ENCODE measurements at regions not wholly inside any gene's neighbourhood (a gene's known extent, or its start where the extent isn't known, plus 50 kb on each side); places are given as distances from the start of the nearest gene placed in this dataset.
"Not testable (repeated sequence)": the region's sequence is repeated elsewhere in the genome, so short reads cannot be mapped to it uniquely, and the experiment has no call there.

- not testable (repeated sequence) for DNase-seq (ENCODE audit: low spot score)
Observed at GRCh38 chr17:45586651-45586934, 96.1 kb upstream of the PLEKHM1 start.

DNA sequence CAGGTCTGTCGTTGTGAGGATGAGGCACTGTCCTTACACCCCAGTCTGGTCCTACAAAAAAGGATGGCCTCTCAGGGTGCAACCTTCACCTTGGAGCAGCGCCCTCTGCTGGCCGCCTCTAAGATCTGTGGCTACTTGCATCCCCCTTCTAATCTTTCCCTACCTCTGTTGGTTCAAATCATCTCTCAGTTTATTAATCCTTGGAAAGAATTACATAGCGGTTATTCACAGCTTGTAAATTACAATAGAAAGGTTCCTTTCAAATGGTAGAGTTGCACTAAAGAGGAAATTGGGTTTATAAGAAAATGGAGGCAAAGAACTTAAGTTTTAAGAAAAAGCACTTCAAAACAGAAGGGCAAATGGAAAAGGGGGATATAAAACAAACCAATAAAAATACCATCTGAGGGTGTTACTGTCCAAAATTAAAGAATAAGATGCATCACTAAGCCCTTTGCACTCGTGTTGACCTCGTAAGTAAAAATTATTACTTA, 102.0 kb upstream of the PLEKHM1 start:
- DNase-seq (ENCODE audit: low spot score): peak; percentile 61

- DNase-seq (ENCODE audit: low spot score): not testable (repeated sequence)
Observed at GRCh38 chr17:45596347-45596746, 105.8 kb upstream of the PLEKHM1 start.

GRCh38 chr17:45600052-45601012, 109.8 kb upstream of the PLEKHM1 start:
- not testable (repeated sequence) for DNase-seq (ENCODE audit: low spot score)

- DNase-seq (ENCODE audit: low spot score): not testable (repeated sequence)
Observed at GRCh38 chr17:45601013-45601412, 110.5 kb upstream of the PLEKHM1 start.

GRCh38 chr17:45601605-45602539, 111.4 kb upstream of the PLEKHM1 start:
- not testable (repeated sequence) for DNase-seq (ENCODE audit: low spot score)

GRCh38 chr17:45605751-45606150, 115.2 kb upstream of the PLEKHM1 start:
- not testable (repeated sequence) for DNase-seq (ENCODE audit: low spot score)

DNA sequence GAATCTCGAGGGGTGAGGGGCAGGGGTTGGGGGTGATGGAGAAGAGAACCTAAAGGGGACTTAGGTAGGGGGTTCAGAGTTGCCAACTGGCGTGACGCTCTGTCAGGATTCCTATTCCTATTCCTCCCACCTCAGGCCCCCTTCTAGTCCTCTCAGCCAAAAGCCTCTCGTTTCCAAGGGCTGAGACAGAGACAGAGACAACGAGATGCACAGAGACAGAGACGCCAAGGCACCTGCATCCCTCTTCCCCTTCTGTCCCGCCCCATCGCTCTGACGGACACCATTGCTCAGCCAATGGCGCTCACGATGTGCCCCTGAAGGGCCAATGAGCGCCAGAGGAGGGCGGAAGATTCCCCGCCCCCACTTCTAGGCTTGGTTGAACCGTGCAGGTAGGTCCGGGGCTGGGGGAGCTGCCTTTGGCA, 129.5 kb upstream of the PLEKHM1 start:
- DNase-seq (ENCODE audit: low spot score): peak; percentile 55

- not testable (repeated sequence) for DNase-seq (ENCODE audit: low spot score)
Observed at GRCh38 chr17:45620468-45620867, 129.9 kb upstream of the PLEKHM1 start.

- DNase-seq (ENCODE audit: low spot score): not testable (repeated sequence)
Observed at GRCh38 chr17:45621087-45621486, 130.6 kb upstream of the PLEKHM1 start.

DNA sequence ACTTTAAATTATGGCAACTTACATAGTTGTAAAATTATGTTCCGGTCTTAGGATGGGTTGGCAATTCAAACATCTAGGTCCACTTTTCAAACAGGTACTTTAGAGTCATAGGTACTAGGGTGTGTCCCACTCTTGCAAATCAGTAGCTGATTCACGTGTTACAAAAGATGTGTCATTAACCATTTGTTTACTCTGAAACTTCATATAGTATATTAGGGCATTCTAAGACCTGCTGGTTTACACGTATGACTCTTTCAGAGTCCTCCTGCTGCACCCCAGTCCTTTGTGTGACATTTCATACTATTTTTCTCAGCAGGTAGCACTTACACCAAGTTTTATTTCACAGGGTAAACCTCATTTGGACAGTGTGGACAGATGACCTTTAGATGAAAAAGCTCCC, 131.8 kb upstream of the PLEKHM1 start:
- DNase-seq (ENCODE audit: low spot score): not testable (repeated sequence)

DNA sequence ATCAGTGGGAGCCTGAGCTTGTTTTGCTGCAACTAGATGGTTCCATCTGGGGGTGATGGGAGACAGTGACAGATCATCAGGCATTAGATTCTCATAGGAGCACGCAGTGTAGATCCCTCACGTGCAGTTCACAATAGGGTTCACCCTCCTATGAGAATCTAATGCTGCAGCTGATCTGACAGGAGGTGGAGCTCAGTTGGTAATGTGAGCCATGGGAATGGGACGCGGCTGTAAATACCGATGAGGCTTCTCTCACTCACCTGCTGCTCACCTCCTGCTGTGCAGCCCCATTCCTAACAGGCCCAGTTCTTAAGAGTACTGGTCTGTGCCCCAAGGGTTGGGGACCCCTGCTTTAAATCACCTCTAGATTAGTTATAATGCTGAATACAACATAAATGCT, 137.5 kb upstream of the PLEKHM1 start:
- no peak for DNase-seq (ENCODE audit: low spot score)

DNA sequence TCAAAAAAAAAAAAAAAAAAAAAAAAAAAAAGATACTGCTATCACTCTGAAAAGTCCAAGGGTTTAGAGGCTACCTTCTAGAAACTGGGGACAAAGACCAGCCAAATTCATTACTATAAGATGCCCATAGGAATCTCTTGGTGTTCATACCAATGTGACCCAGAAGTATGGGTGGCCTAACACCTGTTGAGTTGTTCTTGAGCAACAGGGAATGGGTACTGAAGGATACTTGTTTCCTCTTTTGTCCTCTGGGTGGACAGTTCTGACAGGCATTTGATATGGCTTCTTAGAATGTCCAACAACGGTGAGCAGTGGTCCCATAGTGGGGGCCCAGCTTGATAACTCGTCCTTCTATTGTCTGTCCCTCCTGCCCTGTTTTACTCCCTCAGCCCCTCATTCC, 141.4 kb upstream of the PLEKHM1 start:
- DNase-seq (ENCODE audit: low spot score): no peak

DNA sequence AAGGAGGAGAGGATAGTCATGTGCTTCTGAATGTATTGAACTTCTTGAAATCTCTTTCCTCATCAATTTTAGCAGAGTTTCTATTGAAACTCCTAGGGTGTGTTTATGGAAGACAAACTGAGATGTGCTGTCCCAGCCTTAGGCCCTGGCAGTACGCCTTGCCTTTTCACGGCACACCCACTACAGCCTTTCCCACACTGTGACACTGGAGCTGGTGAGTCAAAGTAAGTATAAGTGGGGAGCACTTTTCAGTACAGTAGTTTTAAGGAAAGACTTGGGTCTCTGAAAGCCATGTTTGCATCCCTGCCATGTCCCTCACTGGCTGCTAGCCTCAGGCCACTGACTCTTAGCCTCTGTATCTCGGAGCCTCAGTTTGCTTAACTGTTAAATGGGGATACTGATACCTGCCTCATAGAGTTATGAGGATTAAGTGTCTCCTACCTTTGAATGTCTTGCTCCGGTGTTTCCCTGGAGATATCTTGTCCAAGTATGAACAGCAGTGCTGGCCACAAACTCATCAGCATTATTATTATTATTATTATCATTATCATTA, 144.7 kb upstream of the CRHR1 start:
- DNase-seq (ENCODE audit: low spot score): no peak

DNA sequence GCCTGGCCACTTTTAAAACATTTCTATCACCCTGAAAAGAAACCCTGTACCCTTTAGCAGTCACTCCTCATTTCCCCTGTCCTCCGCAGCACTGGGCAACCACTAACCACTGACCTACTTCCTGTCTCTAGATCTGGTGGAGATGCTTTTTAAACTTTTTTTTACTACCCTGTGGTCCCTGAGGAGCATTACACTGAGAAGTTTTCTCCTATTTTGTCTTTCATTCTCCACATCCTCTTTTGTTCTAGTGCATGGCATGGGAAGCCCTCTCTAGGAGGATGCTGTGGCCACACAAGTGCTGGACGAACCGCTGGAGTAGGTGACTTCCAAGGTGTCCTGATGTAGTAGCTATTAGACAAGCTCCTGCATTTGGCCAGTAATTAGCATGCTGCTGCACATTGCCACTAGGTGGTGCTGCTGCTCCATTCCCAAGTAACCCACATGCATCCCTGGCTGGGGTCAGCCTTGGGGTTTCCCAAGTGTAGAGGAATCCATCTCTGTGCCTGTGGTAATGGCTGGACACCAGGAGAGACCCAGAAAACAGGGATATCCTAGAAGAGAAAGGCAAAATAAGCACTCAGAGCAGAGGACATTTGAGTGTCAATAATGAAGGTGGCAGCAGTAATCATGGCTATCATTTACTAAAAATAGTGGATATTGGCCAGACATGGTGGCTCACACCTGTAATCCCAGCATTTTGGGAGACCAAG, 143.8 kb upstream of the CRHR1 start:
- DNase-seq (ENCODE audit: low spot score): peak; percentile 70

GRCh38 chr17:45641541-45641940, 142.6 kb upstream of the CRHR1 start:
- DNase-seq (ENCODE audit: low spot score): no peak

GRCh38 chr17:45643591-45643990, 140.5 kb upstream of the CRHR1 start:
- no peak for DNase-seq (ENCODE audit: low spot score)

GRCh38 chr17:45644637-45645036, 139.5 kb upstream of the CRHR1 start:
- DNase-seq (ENCODE audit: low spot score): not testable (repeated sequence)

- no peak for DNase-seq (ENCODE audit: low spot score)
Observed at GRCh38 chr17:45645330-45645729, 138.8 kb upstream of the CRHR1 start.

DNA sequence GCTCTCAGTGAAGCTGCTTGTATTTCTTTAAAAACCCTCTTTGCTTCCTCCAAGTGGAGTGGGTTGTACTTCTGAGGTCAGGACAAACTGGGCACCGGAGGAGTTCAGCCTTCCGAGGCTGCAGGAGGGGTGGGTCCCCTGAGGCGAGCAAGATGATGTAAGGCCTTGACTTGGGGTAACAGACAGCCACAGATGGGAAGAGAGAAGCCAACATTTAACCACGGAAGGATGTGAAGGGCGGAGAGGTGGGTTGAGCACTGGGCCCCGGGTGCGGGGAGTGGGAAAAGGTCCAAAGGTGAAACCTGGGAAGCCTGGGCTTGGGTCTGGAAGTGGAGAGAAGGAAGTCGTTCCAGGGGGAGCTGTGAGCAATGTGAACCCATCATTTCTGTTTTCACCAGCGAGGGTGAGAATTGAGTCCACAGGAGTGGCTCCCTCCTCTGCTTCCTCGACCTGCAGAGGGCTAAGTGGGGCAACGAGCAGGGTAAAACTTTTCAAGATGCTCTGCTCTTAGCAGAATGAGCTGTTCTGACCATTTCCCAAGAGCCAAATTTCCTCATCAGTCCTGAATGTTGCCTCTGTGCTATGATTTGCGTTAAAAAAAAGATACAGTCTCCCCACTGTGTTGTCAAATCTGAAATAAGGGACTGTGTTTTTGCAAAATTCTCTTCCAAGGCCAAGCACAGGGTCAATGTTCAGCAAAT, 137.7 kb upstream of the CRHR1 start:
- DNase-seq (ENCODE audit: low spot score): no peak

DNA sequence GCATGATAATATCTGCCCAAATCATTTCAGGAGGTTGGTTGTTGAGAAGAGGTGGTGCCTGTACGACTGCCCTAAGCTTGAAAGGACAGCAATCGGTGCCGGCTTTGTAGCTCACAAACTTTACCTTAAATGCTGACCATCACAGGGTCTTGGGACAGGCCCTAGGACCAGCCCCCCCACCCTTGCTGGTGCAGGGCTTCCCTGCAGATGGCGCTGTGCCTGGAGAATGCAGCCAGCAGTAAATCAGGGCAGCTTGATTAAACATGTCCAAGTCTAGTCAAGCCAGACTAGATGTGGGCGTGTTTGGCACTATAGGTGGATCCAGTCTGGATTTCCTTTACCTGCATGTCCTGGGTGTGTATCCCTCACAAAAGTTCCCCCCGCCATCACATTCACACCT, 135.5 kb upstream of the CRHR1 start:
- no peak for DNase-seq (ENCODE audit: low spot score)

All from hematopoietic multipotent progenitor cell treated with erythropoietin and hydrocortisone succinate and interleukin-3 and kit ligand, for 15 days (in vitro differentiated cells).